ENCODE measurements at regions not wholly inside any gene's neighbourhood (a gene's known extent, or its start where the extent isn't known, plus 50 kb on each side); places are given as distances from the start of the nearest gene placed in this dataset.

- TF ChIP-seq, protein P1, sequence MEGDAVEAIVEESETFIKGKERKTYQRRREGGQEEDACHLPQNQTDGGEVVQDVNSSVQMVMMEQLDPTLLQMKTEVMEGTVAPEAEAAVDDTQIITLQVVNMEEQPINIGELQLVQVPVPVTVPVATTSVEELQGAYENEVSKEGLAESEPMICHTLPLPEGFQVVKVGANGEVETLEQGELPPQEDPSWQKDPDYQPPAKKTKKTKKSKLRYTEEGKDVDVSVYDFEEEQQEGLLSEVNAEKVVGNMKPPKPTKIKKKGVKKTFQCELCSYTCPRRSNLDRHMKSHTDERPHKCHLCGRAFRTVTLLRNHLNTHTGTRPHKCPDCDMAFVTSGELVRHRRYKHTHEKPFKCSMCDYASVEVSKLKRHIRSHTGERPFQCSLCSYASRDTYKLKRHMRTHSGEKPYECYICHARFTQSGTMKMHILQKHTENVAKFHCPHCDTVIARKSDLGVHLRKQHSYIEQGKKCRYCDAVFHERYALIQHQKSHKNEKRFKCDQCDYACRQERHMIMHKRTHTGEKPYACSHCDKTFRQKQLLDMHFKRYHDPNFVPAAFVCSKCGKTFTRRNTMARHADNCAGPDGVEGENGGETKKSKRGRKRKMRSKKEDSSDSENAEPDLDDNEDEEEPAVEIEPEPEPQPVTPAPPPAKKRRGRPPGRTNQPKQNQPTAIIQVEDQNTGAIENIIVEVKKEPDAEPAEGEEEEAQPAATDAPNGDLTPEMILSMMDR (IDR thresholded peaks at IDR 0.05) = no peak
- TF ChIP-seq EZH2phosphoT487 (IDR thresholded peaks at IDR 0.05) (no peak), EZH2 (IDR thresholded peaks at IDR 0.05) (no peak)
Measured at GRCh38 chr11:109940816-109941215, 152.4 kb upstream of the ZC3H12C start.
